ENCODE measurements at regions not wholly inside any gene's neighbourhood (a gene's known extent, or its start where the extent isn't known, plus 50 kb on each side); places are given as distances from the start of the nearest gene placed in this dataset.

GRCh38 chr9:120258096-120258495, 321.9 kb downstream of the CDK5RAP2 start:
- Histone ChIP-seq H3K27me3 (ENCODE audit: control insufficient read depth in 1 of 2, insufficient read depth in 2 of 2, low read length in 1 of 2) (no peaks in the 10 kb centered on the region), H3K4me1 (ENCODE audit: control insufficient read depth in 1 of 2, insufficient read depth in 2 of 2, low read length in 2 of 2) (no peaks in the 10 kb centered on the region), H3K27ac (ENCODE audit: low read depth in 1 of 2, low read length in 2 of 2) (no peak overlapping the region), H3K4me3 (ENCODE audit: low read length in 2 of 2) (no peak overlapping the region), H3K36me3 (ENCODE audit: control insufficient read depth in 1 of 2, insufficient read depth in 2 of 2, low read length in 1 of 2) (no peaks in the 10 kb centered on the region), H3K9me3 (ENCODE audit: control insufficient read depth, low read length) (no peaks in the 10 kb centered on the region)
- ATAC-seq (ENCODE audit: low FRiP score) = no peak
- no peak for DNase-seq
- intact Hi-C loops (cut with DNase I) = no loop called here
- WGBS, 2 donors = 45 to 49% methylated on average over 3 of the region's 3 CpGs

- Histone ChIP-seq H3K4me3 (ENCODE audit: low read length in 2 of 2) (no peak overlapping the region), H3K27ac (ENCODE audit: low read depth in 1 of 2, low read length in 2 of 2) (no peak overlapping the region), H3K9me3 (ENCODE audit: control insufficient read depth, low read length) (no peaks in the 10 kb centered on the region), H3K27me3 (ENCODE audit: control insufficient read depth in 1 of 2, insufficient read depth in 2 of 2, low read length in 1 of 2) (no peaks in the 10 kb centered on the region), H3K4me1 (ENCODE audit: control insufficient read depth in 1 of 2, insufficient read depth in 2 of 2, low read length in 2 of 2) (no peaks in the 10 kb centered on the region), H3K36me3 (ENCODE audit: control insufficient read depth in 1 of 2, insufficient read depth in 2 of 2, low read length in 1 of 2) (no peaks in the 10 kb centered on the region)
- no peak for ATAC-seq (ENCODE audit: low FRiP score)
- 16 to 18% methylated on average over 6 of the region's 6 CpGs for WGBS, 2 donors
- peak in 1 of 2 donors; percentile 59 for DNase-seq
- intact Hi-C loops (cut with DNase I) = no loop called here
These were observed 322.5 kb downstream of the CDK5RAP2 start for GRCh38 chr9:120257483-120257882.

- ATAC-seq (ENCODE audit: low FRiP score) = no peak
- Histone ChIP-seq H3K36me3 (ENCODE audit: control insufficient read depth in 1 of 2, insufficient read depth in 2 of 2, low read length in 1 of 2) (no peaks in the 10 kb centered on the region), H3K27ac (ENCODE audit: low read depth in 1 of 2, low read length in 2 of 2) (no peak overlapping the region), H3K9me3 (ENCODE audit: control insufficient read depth, low read length) (no peaks in the 10 kb centered on the region), H3K27me3 (ENCODE audit: control insufficient read depth in 1 of 2, insufficient read depth in 2 of 2, low read length in 1 of 2) (no peaks in the 10 kb centered on the region), H3K4me3 (ENCODE audit: low read length in 2 of 2) (no peak overlapping the region), H3K4me1 (ENCODE audit: control insufficient read depth in 1 of 2, insufficient read depth in 2 of 2, low read length in 2 of 2) (no peaks in the 10 kb centered on the region)
- intact Hi-C loops (cut with DNase I) = no loop called here
- no peak for DNase-seq
These were observed 323.8 kb downstream of the CDK5RAP2 start for GRCh38 chr9:120256146-120256545.

- no peaks in the 10 kb centered on the region for H3K27me3 ChIP-seq (ENCODE audit: control insufficient read depth in 1 of 2, insufficient read depth in 2 of 2, low read length in 1 of 2)
- ATAC-seq (ENCODE audit: low FRiP score) (no peak), DNase-seq (no peak)
- H3K9me3 ChIP-seq (ENCODE audit: control insufficient read depth, low read length) = no peaks in the 10 kb centered on the region
- H3K27ac ChIP-seq (ENCODE audit: low read depth in 1 of 2, low read length in 2 of 2) = no peak overlapping the region
- 12 to 21% methylated on average over 2 of the region's 2 CpGs for WGBS, 2 donors
- H3K4me3 ChIP-seq (ENCODE audit: low read length in 2 of 2) = no peak overlapping the region
- H3K4me1 ChIP-seq (ENCODE audit: control insufficient read depth in 1 of 2, insufficient read depth in 2 of 2, low read length in 2 of 2) = no peaks in the 10 kb centered on the region
- intact Hi-C loops (cut with DNase I) = no loop called here
- no peaks in the 10 kb centered on the region for H3K36me3 ChIP-seq (ENCODE audit: control insufficient read depth in 1 of 2, insufficient read depth in 2 of 2, low read length in 1 of 2)
These were observed 327.7 kb downstream of the CDK5RAP2 start for GRCh38 chr9:120252248-120252647.

- H3K27me3 ChIP-seq (ENCODE audit: control insufficient read depth in 1 of 2, insufficient read depth in 2 of 2, low read length in 1 of 2) = no peaks in the 10 kb centered on the region
- H3K4me1 ChIP-seq (ENCODE audit: control insufficient read depth in 1 of 2, insufficient read depth in 2 of 2, low read length in 2 of 2) = no peaks in the 10 kb centered on the region
- no peak for DNase-seq
- no peak overlapping the region for H3K4me3 ChIP-seq (ENCODE audit: low read length in 2 of 2)
- intact Hi-C loops (cut with DNase I) = no loop called here
- H3K36me3 ChIP-seq (ENCODE audit: control insufficient read depth in 1 of 2, insufficient read depth in 2 of 2, low read length in 1 of 2) = no peaks in the 10 kb centered on the region
- no peak for ATAC-seq (ENCODE audit: low FRiP score)
- H3K9me3 ChIP-seq (ENCODE audit: control insufficient read depth, low read length) = no peaks in the 10 kb centered on the region
- 66 to 73% methylated on average over 21 of the region's 21 CpGs for WGBS, 2 donors
- H3K27ac ChIP-seq (ENCODE audit: low read depth in 1 of 2, low read length in 2 of 2) = no peak overlapping the region
These were observed 337.7 kb downstream of the CDK5RAP2 start for GRCh38 chr9:120242116-120242811.

- H3K4me3 ChIP-seq (ENCODE audit: low read length in 2 of 2) = no peak overlapping the region
- DNase-seq (no peak), ATAC-seq (ENCODE audit: low FRiP score) (no peak)
- no peak overlapping the region for H3K27ac ChIP-seq (ENCODE audit: low read depth in 1 of 2, low read length in 2 of 2)
- no peaks in the 10 kb centered on the region for H3K9me3 ChIP-seq (ENCODE audit: control insufficient read depth, low read length)
- 87 to 94% methylated on average over 1 of the region's 1 CpG for WGBS, 2 donors
- intact Hi-C loops (cut with DNase I) = no loop called here
- no peaks in the 10 kb centered on the region for H3K4me1 ChIP-seq (ENCODE audit: control insufficient read depth in 1 of 2, insufficient read depth in 2 of 2, low read length in 2 of 2)
- no peaks in the 10 kb centered on the region for H3K36me3 ChIP-seq (ENCODE audit: control insufficient read depth in 1 of 2, insufficient read depth in 2 of 2, low read length in 1 of 2)
- no peaks in the 10 kb centered on the region for H3K27me3 ChIP-seq (ENCODE audit: control insufficient read depth in 1 of 2, insufficient read depth in 2 of 2, low read length in 1 of 2)
These were observed 343.4 kb downstream of the CDK5RAP2 start for GRCh38 chr9:120236596-120236995.

- Histone ChIP-seq H3K27me3 (ENCODE audit: control insufficient read depth in 1 of 2, insufficient read depth in 2 of 2, low read length in 1 of 2) (no peaks in the 10 kb centered on the region), H3K4me3 (ENCODE audit: low read length in 2 of 2) (no peak overlapping the region), H3K27ac (ENCODE audit: low read depth in 1 of 2, low read length in 2 of 2) (no peak overlapping the region), H3K4me1 (ENCODE audit: control insufficient read depth in 1 of 2, insufficient read depth in 2 of 2, low read length in 2 of 2) (no peaks in the 10 kb centered on the region), H3K36me3 (ENCODE audit: control insufficient read depth in 1 of 2, insufficient read depth in 2 of 2, low read length in 1 of 2) (no peaks in the 10 kb centered on the region), H3K9me3 (ENCODE audit: control insufficient read depth, low read length) (no peaks in the 10 kb centered on the region)
- WGBS, 2 donors = 54 to 62% methylated on average over 2 of the region's 2 CpGs
- no peak for DNase-seq
- no peak for ATAC-seq (ENCODE audit: low FRiP score)
- intact Hi-C loops (cut with DNase I) = no loop called here
These were observed 344.9 kb downstream of the CDK5RAP2 start for GRCh38 chr9:120235081-120235480.

- Histone ChIP-seq H3K36me3 (ENCODE audit: control insufficient read depth in 1 of 2, insufficient read depth in 2 of 2, low read length in 1 of 2) (no peaks in the 10 kb centered on the region), H3K4me3 (ENCODE audit: low read length in 2 of 2) (no peak overlapping the region), H3K27me3 (ENCODE audit: control insufficient read depth in 1 of 2, insufficient read depth in 2 of 2, low read length in 1 of 2) (no peaks in the 10 kb centered on the region), H3K9me3 (ENCODE audit: control insufficient read depth, low read length) (peaks cover 2% of the 10 kb centered on the region), H3K27ac (ENCODE audit: low read depth in 1 of 2, low read length in 2 of 2) (no peak overlapping the region), H3K4me1 (ENCODE audit: control insufficient read depth in 1 of 2, insufficient read depth in 2 of 2, low read length in 2 of 2) (no peaks in the 10 kb centered on the region)
- DNase-seq = no peak
- intact Hi-C loops (cut with DNase I) = no loop called here
- ATAC-seq (ENCODE audit: low FRiP score) = no peak
- 89 to 96% methylated on average over 2 of the region's 2 CpGs for WGBS, 2 donors
These were observed 349.7 kb downstream of the CDK5RAP2 start for GRCh38 chr9:120230227-120230626.

GRCh38 chr9:120221844-120222243, 358.1 kb downstream of the CDK5RAP2 start:
- Histone ChIP-seq H3K27me3 (ENCODE audit: control insufficient read depth in 1 of 2, insufficient read depth in 2 of 2, low read length in 1 of 2) (no peaks in the 10 kb centered on the region), H3K36me3 (ENCODE audit: control insufficient read depth in 1 of 2, insufficient read depth in 2 of 2, low read length in 1 of 2) (no peaks in the 10 kb centered on the region), H3K4me3 (ENCODE audit: low read length in 2 of 2) (no peak overlapping the region), H3K9me3 (ENCODE audit: control insufficient read depth, low read length) (no peaks in the 10 kb centered on the region), H3K27ac (ENCODE audit: low read depth in 1 of 2, low read length in 2 of 2) (no peak overlapping the region), H3K4me1 (ENCODE audit: control insufficient read depth in 1 of 2, insufficient read depth in 2 of 2, low read length in 2 of 2) (no peaks in the 10 kb centered on the region)
- no peak for ATAC-seq (ENCODE audit: low FRiP score)
- DNase-seq = no peak
- intact Hi-C loops (cut with DNase I) = no loop called here
- 37 to 39% methylated on average over 3 of the region's 3 CpGs for WGBS, 2 donors
